ENCODE measurements at regions not wholly inside any gene's neighbourhood (a gene's known extent, or its start where the extent isn't known, plus 50 kb on each side); places are given as distances from the start of the nearest gene placed in this dataset.

DNA sequence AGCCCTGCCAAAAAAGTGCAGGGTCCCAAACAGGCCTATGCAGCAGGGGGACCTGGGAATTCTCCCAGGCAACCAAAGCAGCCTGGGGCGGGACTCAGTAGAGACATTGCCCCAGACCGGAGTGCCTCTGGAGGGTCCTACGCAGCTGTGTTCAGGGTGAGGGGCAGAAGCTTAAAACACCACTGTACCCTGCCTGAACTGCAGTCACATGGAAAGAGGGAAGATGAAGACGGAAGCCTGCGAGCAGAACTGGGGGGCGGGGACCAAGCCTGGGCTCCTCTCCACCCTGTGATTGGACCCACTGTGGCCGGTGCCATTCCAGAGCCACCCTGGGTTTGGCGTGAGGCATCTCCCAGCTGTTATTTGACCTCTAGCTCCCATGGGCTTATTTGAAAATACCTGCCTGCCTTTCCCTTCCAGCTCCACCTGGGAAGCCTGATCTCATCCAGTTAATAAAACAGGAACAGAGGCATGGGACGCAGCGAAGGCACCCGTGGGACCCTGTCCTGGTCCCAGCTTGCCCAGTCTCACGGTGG is 183.1 kb downstream of the SMAD2 start:
- no peak overlapping the region for H3K4me3 ChIP-seq (ENCODE audit: low read depth, low read length, poor library complexity, severe bottlenecking)
- no peaks in the 10 kb centered on the region for H4K20me1 ChIP-seq (ENCODE audit: insufficient read depth, low read length)
- H3K27ac ChIP-seq (ENCODE audit: low read depth, low read length, poor library complexity, severe bottlenecking), result no peak overlapping the region
- no peaks in the 10 kb centered on the region for H3K27me3 ChIP-seq (ENCODE audit: insufficient read depth, low read length)
- no peak overlapping the region for H3K4me2 ChIP-seq (ENCODE audit: low read length)
- no peak for TF ChIP-seq EZH2 (IDR thresholded peaks at IDR 0.05; ENCODE audit: borderline replicate concordance, low read length)
- TF ChIP-seq, protein P1, sequence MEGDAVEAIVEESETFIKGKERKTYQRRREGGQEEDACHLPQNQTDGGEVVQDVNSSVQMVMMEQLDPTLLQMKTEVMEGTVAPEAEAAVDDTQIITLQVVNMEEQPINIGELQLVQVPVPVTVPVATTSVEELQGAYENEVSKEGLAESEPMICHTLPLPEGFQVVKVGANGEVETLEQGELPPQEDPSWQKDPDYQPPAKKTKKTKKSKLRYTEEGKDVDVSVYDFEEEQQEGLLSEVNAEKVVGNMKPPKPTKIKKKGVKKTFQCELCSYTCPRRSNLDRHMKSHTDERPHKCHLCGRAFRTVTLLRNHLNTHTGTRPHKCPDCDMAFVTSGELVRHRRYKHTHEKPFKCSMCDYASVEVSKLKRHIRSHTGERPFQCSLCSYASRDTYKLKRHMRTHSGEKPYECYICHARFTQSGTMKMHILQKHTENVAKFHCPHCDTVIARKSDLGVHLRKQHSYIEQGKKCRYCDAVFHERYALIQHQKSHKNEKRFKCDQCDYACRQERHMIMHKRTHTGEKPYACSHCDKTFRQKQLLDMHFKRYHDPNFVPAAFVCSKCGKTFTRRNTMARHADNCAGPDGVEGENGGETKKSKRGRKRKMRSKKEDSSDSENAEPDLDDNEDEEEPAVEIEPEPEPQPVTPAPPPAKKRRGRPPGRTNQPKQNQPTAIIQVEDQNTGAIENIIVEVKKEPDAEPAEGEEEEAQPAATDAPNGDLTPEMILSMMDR (IDR thresholded peaks at IDR 0.05; ENCODE audit: low read length), result no peak
- H2AFZ ChIP-seq (ENCODE audit: low read length), result no peak overlapping the region
- H3K9me2 ChIP-seq (ENCODE audit: low read depth, low read length), result no peaks in the 10 kb centered on the region
- no peaks in the 10 kb centered on the region for H3K36me3 ChIP-seq (ENCODE audit: insufficient read depth, low read length)
- no peaks in the 10 kb centered on the region for H3K79me2 ChIP-seq (ENCODE audit: insufficient read depth, low read length)
- no peaks in the 10 kb centered on the region for H3K9me3 ChIP-seq (ENCODE audit: low read length)
- H3K9ac ChIP-seq (ENCODE audit: low read length), result no peak overlapping the region
- H3F3A ChIP-seq (ENCODE audit: insufficient read depth, low read length), result no peaks in the 10 kb centered on the region
- no peaks in the 10 kb centered on the region for H3K4me1 ChIP-seq (ENCODE audit: insufficient read depth, low read length, severe bottlenecking)

DNA sequence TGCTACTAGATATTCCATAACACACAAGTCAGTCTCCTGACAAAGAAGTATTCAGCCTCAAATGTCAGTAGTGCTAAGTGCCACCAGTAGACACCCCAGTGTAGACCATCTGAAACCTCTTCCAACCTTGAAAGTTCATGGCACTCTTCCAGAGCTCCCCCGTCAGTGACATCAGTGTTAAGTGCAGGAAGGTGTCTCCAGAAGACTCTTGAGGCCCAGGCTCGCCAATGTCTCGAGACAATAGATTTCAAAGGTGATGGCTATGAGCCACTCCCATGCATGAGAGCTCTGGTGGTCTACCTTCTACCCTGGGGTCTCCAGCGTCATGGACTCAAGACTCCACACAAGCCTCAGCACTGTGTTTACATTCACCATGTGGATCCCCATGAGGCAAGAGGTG is 183.8 kb downstream of the SMAD2 start:
- H3K36me3 ChIP-seq (ENCODE audit: insufficient read depth, low read length), result no peaks in the 10 kb centered on the region
- H2AFZ ChIP-seq (ENCODE audit: low read length), result no peak overlapping the region
- no peak overlapping the region for H3K4me2 ChIP-seq (ENCODE audit: low read length)
- no peak overlapping the region for H3K9ac ChIP-seq (ENCODE audit: low read length)
- no peaks in the 10 kb centered on the region for H3K9me2 ChIP-seq (ENCODE audit: low read depth, low read length)
- H3F3A ChIP-seq (ENCODE audit: insufficient read depth, low read length), result no peaks in the 10 kb centered on the region
- no peaks in the 10 kb centered on the region for H4K20me1 ChIP-seq (ENCODE audit: insufficient read depth, low read length)
- no peak for TF ChIP-seq EZH2 (IDR thresholded peaks at IDR 0.05; ENCODE audit: borderline replicate concordance, low read length)
- TF ChIP-seq, protein P1 (IDR thresholded peaks at IDR 0.05; ENCODE audit: low read length), result no peak
- no peak overlapping the region for H3K27ac ChIP-seq (ENCODE audit: low read depth, low read length, poor library complexity, severe bottlenecking)
- H3K4me3 ChIP-seq (ENCODE audit: low read depth, low read length, poor library complexity, severe bottlenecking), result no peak overlapping the region
- no peaks in the 10 kb centered on the region for H3K9me3 ChIP-seq (ENCODE audit: low read length)
- no peaks in the 10 kb centered on the region for H3K79me2 ChIP-seq (ENCODE audit: insufficient read depth, low read length)
- no peaks in the 10 kb centered on the region for H3K4me1 ChIP-seq (ENCODE audit: insufficient read depth, low read length, severe bottlenecking)
- no peaks in the 10 kb centered on the region for H3K27me3 ChIP-seq (ENCODE audit: insufficient read depth, low read length)

DNA sequence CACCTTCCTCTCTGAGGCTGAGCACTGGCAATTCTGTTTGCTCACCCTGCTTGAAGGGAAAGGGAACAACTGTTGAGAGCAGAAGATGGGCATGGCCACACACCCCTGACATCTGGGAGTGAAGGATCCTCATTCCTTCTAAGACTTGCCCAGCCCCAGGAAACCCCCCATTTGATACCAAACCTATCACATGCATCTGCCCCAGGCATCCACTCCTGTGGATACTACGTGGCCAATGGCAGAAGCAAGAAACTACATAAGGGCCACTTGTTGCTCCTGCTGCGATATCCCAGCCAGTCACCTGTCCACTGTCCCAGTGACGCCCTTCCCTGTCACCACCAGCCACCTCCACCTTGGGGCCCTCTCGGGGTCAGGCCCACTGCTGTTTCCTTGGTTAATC is 185.2 kb downstream of the SMAD2 start:
- Histone ChIP-seq H3K79me2 (ENCODE audit: insufficient read depth, low read length) (no peaks in the 10 kb centered on the region), H4K20me1 (ENCODE audit: insufficient read depth, low read length) (no peaks in the 10 kb centered on the region), H3F3A (ENCODE audit: insufficient read depth, low read length) (no peaks in the 10 kb centered on the region), H3K4me3 (ENCODE audit: low read depth, low read length, poor library complexity, severe bottlenecking) (no peak overlapping the region), H3K9me3 (ENCODE audit: low read length) (no peaks in the 10 kb centered on the region), H3K27ac (ENCODE audit: low read depth, low read length, poor library complexity, severe bottlenecking) (no peak overlapping the region), H3K9ac (ENCODE audit: low read length) (no peak overlapping the region), H3K27me3 (ENCODE audit: insufficient read depth, low read length) (no peaks in the 10 kb centered on the region), H3K9me2 (ENCODE audit: low read depth, low read length) (no peaks in the 10 kb centered on the region), H3K36me3 (ENCODE audit: insufficient read depth, low read length) (no peaks in the 10 kb centered on the region), H3K4me1 (ENCODE audit: insufficient read depth, low read length, severe bottlenecking) (no peaks in the 10 kb centered on the region), H3K4me2 (ENCODE audit: low read length) (no peak overlapping the region), H2AFZ (ENCODE audit: low read length) (no peak overlapping the region)
- TF ChIP-seq, protein P1 (IDR thresholded peaks at IDR 0.05; ENCODE audit: low read length), result no peak
- TF ChIP-seq EZH2 (IDR thresholded peaks at IDR 0.05; ENCODE audit: borderline replicate concordance, low read length), result no peak

Data from OCI-LY1 (cell line).